Ascending aorta (tissue), 2 donors: ENCODE measurements at regions not wholly inside any gene's neighbourhood (a gene's known extent, or its start where the extent isn't known, plus 50 kb on each side); places are given as distances from the start of the nearest gene placed in this dataset.

Source experiments
- DNase-seq, 2 donors: peaks; one replicate each; pipeline ENCODE4 v3.0.0-alpha.2; 2019; ENCODE audit warnings: low spot score in 2 of 2
- H3K27ac ChIP-seq, 2 donors: fragments of 200-600 bp; sonication (generic); one replicate each; pipeline ENCODE4 v1.5.1; 2016 to 2017; ENCODE audit warnings: mild to moderate bottlenecking in 1 of 2
- H3K27me3 ChIP-seq: fragments of 200-600 bp; sonication (generic); one replicate; pipeline ENCODE4 v1.5.1; 2017
- H3K36me3 ChIP-seq, 2 donors: fragments of 200-600 bp; sonication (generic); one replicate each; pipeline ENCODE4 v1.5.1; 2016
- H3K4me1 ChIP-seq, 2 donors: fragments of 200-600 bp; sonication (generic); one replicate each; pipeline ENCODE4 v1.5.1; 2016 to 2017; ENCODE audit warnings: mild to moderate bottlenecking in 1 of 2
- H3K4me3 ChIP-seq, 2 donors: fragments of 200-600 bp; sonication (generic); one replicate each; pipeline ENCODE4 v1.5.1; 2016 to 2017; ENCODE audit warnings: mild to moderate bottlenecking in 1 of 2
- H3K9me3 ChIP-seq, 2 donors: fragments of 200-600 bp; sonication (generic); one replicate each; pipeline ENCODE4 v1.5.1; 2016
- intact Hi-C: fragments of 100-400 bp; cut with DNase I; formaldehyde crosslinking; loops from one replicate; pipeline ENCODE4 v1.15.1; 2023
- TF ChIP-seq, protein P1 (sequence below), 3 experiments: fragments of 200-600 bp in 2 of 3; fragments of 450-650 bp in 1 of 3; sonication (generic) in 2 of 3; IDR thresholded peaks; one replicate each; pipeline ENCODE4 v1.5.1; 2016 to 2019; ENCODE audit warnings: antibody characterized with exemption in 3 of 3, mild to moderate bottlenecking in 1 of 3, moderate library complexity in 1 of 3

DNA sequence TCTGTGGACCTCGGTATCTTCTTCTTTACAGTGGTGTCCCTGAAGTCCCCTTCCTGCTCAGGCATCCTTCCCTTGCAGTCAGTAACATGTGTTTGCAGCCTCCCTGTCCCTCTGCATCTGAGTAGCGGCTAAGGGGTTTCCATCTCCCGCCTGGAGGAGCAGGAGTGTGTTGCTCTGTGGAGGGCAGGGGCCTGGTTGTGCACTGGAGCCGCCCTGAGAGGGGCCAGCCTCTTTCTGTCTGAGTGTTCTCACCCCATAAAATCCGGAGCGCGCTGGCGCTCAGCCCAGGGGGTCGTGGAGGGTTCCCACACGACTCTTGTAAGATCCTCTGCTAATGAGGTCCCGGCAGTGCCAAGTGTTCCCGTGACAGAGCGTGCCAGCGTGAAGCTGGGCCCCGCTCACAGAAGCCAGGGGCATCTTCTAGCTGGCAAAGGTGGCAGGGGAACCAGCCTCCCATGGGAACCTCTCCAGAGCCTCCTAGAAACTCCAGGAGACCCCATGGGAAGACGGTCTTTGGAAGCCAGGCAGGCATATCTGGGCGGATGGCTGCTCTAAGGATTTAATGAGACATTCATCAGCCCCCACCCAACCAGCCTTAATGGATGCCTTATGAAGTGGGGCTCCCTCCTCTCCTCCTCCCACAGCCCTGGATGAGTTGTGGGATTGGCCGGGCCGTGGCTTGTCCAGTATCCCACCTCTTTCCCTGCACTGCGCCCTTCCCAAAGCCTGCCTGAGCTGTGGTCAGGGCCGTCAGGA is 91.4 kb upstream of the GSE1 start:
- DNase-seq = no peak
- TF ChIP-seq, protein P1, sequence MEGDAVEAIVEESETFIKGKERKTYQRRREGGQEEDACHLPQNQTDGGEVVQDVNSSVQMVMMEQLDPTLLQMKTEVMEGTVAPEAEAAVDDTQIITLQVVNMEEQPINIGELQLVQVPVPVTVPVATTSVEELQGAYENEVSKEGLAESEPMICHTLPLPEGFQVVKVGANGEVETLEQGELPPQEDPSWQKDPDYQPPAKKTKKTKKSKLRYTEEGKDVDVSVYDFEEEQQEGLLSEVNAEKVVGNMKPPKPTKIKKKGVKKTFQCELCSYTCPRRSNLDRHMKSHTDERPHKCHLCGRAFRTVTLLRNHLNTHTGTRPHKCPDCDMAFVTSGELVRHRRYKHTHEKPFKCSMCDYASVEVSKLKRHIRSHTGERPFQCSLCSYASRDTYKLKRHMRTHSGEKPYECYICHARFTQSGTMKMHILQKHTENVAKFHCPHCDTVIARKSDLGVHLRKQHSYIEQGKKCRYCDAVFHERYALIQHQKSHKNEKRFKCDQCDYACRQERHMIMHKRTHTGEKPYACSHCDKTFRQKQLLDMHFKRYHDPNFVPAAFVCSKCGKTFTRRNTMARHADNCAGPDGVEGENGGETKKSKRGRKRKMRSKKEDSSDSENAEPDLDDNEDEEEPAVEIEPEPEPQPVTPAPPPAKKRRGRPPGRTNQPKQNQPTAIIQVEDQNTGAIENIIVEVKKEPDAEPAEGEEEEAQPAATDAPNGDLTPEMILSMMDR (IDR thresholded peaks at IDR 0.05) = no peak
- no peak overlapping the region for H3K4me3 ChIP-seq
- no peak overlapping the region for H3K27ac ChIP-seq
- peaks cover 10 to 32% of the 10 kb centered on the region in 2 donors for H3K4me1 ChIP-seq
- H3K36me3 ChIP-seq = no peaks in the 10 kb centered on the region
- no peaks in the 10 kb centered on the region for H3K9me3 ChIP-seq
- intact Hi-C loops = loop anchor here (5.0 kb wide), 1 partner anchor 59 kb away; no protein-coding TSS in a partner anchor
- no peaks in the 10 kb centered on the region for H3K27me3 ChIP-seq

DNA sequence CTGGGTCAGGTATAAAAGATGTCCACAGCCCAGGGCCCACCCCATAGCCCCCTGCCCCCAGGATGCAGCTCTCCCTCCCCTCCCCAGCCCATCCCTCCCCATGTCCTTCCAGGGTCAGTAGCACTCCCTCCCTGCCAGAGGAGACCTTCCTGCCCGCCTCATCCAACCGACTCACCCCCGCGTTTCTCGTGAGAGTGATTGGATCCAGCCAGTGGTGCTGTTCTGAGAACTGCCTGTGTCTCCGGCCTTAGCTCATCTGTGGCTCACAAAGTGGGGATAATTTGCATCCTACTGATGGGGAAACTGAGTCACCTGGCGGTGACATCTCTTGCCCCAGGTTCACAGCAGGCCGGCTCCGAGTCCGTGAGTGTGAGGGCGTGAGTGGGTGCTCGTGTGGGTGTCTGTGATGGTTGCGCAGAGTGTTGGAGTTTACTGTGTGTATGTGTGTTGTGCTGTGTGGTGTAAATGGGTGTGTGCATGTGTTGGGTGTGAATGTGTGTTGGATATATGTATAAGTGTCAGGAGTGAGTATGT is 90.7 kb upstream of the GSE1 start:
- H3K4me1 ChIP-seq = peaks cover 10 to 32% of the 10 kb centered on the region in 2 donors
- TF ChIP-seq, protein P1 (IDR thresholded peaks at IDR 0.05) = no peak
- no peak for DNase-seq
- H3K36me3 ChIP-seq = no peaks in the 10 kb centered on the region
- H3K27me3 ChIP-seq = no peaks in the 10 kb centered on the region
- no peaks in the 10 kb centered on the region for H3K9me3 ChIP-seq
- H3K27ac ChIP-seq = no peak overlapping the region
- intact Hi-C loops = loop anchor here (5.0 kb wide), 1 partner anchor 60 kb away; no protein-coding TSS in a partner anchor
- H3K4me3 ChIP-seq = no peak overlapping the region

DNA sequence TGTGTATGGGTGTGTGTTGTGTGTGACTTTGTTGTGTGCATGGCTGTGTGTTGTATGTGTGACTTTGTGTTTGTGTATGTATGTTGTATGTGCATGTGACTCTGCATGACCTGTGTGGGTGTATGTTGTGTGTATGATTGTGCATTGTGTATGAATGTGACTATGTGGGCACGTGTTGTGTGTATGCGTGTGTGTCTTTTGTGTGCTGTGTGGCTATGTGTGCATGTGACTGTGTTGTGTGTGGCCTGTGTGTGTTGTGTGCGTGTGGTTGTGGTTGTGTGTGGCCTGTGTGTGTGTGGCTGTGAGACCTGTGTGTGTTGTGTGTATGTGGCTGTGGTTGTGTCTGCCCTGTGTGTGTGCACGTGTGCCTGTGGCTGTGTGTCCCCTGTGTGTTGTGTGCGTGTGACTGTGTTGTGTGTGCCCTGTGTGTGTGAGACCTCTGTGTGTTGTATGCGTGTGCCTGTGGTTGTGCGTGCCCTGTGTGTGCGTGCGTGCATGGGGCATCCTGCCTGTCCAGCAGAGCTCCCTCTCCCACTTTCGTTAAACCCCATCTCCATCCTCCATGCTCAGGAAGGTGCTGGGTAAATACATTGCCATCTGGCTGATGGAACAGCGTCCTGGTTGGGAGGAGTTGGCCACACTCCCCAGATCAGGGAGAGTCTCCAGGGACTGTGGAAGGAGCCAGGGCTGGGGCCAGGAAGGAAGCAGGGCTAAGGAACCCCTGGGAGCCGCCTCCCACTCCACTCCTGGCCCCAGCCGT is 90.1 kb upstream of the GSE1 start:
- Histone ChIP-seq H3K27ac (peak overlapping the region in 1 of 2 donors; percentile 31), H3K9me3 (no peaks in the 10 kb centered on the region), H3K27me3 (no peaks in the 10 kb centered on the region), H3K36me3 (no peaks in the 10 kb centered on the region), H3K4me3 (peak overlapping the region in 1 of 2 donors; percentile 5), H3K4me1 (peaks cover 10 to 32% of the 10 kb centered on the region in 2 donors)
- DNase-seq = peak in 1 of 2 donors; percentile 81
- intact Hi-C loops = loop anchor here (5.0 kb wide), 1 partner anchor 61 kb away; no protein-coding TSS in a partner anchor
- TF ChIP-seq, protein P1 (IDR thresholded peaks at IDR 0.05) = no peak

DNA sequence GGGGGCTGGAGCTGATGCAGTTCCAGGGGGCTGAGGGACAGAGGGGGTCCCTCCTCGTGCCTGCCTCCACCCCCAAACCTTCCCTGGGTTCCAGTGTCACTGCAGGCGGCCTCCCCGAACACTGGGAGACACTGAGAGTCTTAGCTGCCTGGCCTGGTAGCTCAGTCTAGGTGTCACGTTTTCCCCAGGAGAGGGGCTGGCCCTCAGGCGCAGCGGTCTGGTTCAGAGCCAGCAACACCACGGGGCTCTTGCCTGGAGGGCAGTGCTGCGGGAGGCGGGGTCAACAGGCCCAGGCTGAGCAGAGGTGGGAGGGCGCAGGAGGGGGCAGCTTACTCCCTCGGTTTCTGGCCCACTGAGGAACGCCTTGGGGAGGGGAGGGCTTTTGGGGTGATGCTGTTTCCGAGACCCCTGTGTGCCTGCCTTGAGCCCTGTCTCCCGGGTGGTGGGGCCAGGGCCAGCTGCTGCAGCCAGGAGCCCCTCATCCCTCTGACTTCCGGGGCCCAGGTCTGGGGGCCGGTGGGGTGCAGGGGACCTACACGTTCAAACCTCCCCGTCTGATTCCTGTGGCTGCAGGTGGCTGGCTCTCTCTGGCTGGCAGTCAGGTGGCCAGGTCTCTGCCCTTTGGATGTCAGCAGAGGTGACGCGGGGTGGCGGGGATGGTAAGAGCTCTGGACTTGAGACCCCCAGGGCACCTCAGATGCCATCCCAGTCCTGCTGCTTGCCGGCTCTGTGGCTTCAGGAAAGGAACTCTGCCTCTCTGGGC is 89.3 kb upstream of the GSE1 start:
- Histone ChIP-seq H3K4me1 (peaks cover 10 to 32% of the 10 kb centered on the region in 2 donors), H3K36me3 (no peaks in the 10 kb centered on the region), H3K27ac (peak overlapping the region in 1 of 2 donors; percentile 31), H3K27me3 (no peaks in the 10 kb centered on the region), H3K9me3 (no peaks in the 10 kb centered on the region), H3K4me3 (peak overlapping the region in 1 of 2 donors; percentile 5)
- TF ChIP-seq, protein P1 (IDR thresholded peaks at IDR 0.05) = no peak
- intact Hi-C loops = loop anchor here (5.0 kb wide), 1 partner anchor 61 kb away; no protein-coding TSS in a partner anchor
- no peak for DNase-seq

DNA sequence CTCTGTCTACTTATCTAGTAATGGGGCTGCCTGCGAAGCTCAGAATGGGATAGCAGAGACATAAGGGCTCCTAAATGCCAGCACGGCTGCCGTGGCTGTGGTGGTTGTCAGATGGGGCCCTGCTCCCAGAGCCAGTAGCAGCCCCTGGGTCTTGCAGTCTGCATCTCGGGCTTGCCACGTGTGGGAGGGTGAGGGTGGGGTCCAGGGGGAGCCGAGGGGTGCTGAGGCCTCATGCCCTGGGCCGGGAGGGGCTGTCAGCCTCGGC is 88.8 kb upstream of the GSE1 start:
- H3K4me3 ChIP-seq = no peak overlapping the region
- DNase-seq = no peak
- H3K27ac ChIP-seq = peak overlapping the region in 1 of 2 donors; percentile 31
- intact Hi-C loops = loop anchor here (5.0 kb wide), 1 partner anchor 62 kb away; no protein-coding TSS in a partner anchor
- no peaks in the 10 kb centered on the region for H3K36me3 ChIP-seq
- no peaks in the 10 kb centered on the region for H3K27me3 ChIP-seq
- TF ChIP-seq, protein P1 (IDR thresholded peaks at IDR 0.05) = no peak
- H3K4me1 ChIP-seq = peaks cover 10 to 32% of the 10 kb centered on the region in 2 donors
- no peaks in the 10 kb centered on the region for H3K9me3 ChIP-seq
